RCC 7860 (cell line): ENCODE measurements at regions not wholly inside any gene's neighbourhood (a gene's known extent, or its start where the extent isn't known, plus 50 kb on each side); places are given as distances from the start of the nearest gene placed in this dataset.

ENCODE experiments used
- DNase-seq: peaks from one replicate; pipeline ENCODE4 v3.0.0-alpha.2; 2015; ENCODE audit warnings: low spot score
- FAIRE-seq: peaks from 2 replicates; lab custom pipeline; 2012; peaks lifted over from hg19 to GRCh38; lab: Jason Lieb, UNC

DNA sequence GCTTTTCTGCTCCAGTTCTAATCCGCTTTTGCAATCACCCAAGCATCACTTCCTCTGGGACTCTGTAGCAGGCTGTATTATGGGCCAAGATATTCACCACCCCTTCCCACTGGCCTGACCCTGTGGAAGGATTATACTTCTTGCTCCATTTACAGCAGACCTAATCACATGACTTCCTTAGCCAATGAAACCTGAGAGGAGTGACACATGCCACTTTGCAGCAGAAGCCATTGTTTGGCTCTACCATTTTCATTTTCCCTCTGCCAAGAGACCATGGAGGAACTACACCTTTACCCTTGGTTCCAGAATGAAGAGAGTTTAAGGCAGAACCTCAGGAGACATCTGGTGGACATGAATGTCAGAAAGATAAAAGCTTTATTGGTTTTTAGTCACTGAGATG is 134.9 kb upstream of the HSD17B12 start:
- DNase-seq (no peak), FAIRE-seq (no peak)

DNA sequence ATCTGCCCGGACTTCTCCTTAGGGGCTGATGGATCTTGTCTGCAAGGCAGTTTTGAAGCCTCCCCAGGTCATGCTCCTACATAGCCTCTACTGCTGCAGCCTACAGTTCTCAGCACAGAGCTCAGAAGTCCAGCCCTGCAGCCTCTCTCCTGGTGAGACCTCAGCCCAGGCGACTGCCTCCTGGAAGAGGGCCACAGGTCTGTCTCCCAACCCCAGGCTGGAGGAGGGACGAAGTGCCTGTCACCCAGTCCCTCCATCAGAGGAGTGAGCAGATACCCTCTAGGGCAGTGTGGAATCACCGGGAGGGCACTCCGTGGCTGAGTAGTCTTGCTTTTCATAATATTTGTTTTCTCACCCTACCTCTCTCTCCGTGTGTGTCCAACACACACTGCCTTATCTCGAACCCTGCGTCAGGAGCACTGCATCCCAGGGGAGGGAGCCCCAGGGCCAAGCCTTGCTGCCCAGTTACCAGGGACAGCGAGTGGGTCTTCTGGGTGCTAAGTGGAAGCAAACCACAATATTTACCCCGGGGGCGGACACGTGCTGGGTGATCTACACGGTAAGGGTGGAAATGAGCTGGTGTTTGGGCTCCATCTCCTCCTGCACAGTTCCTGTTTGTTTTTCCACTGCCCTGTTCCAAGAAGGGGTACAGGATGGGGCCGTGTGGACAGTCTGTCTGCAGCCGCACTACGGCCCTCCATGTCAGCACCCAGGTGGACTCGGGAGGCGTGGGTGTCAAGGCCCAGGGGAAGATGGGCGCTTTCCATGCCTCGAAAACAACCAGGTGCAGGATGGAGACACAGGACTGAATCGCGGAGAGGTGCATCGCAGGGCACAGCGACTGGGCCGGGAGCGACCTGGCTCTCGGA is 133.7 kb upstream of the HSD17B12 start:
- FAIRE-seq, result no peak
- DNase-seq, result no peak

DNA sequence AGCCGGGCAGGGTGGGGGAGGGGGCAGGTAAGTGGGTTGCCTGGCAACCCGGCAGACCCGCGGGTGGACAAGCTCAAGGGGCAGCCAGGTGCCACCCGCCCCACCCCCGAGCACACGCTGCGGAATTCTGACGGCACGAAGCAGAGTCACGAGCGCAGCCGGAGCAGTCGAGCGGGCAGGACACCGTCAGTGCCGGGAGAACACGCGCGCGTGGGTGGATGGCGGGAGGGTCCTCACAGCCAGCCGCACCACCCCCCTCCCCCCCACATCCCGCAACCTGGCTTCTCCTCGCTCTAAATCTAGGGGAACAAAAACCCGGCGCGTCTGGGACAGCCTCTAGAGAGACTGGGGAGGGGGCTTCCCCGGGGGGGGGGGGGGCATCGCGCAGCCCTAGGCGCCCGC is 133.1 kb upstream of the HSD17B12 start:
- DNase-seq, result no peak
- no peak for FAIRE-seq

DNA sequence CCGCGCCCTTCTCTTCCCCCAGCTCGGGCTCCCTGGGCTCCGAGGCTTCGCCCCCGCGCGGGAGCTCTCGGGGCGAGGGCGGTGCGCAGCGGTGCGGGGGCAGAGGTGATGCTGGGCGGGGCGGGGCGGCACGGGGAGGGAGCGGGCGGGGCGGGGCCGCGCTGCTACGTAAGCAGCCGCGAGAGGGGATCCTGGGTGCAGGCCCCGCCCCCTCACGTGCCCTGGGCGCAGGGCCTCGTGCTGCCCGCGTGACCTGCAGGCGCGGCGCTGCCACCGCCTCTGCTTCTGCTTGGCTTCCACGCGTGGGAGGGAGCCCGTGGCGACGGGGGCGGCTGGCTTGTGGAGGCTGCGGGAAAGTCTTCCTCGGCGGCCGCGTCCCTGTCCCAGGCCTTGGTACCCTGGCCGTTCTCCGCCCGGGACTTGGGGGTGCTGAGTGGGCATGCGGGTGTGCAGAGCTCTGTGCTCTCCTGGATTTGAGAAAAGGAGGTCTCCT is 132.6 kb upstream of the HSD17B12 start:
- DNase-seq (no peak), FAIRE-seq (no peak)

DNA sequence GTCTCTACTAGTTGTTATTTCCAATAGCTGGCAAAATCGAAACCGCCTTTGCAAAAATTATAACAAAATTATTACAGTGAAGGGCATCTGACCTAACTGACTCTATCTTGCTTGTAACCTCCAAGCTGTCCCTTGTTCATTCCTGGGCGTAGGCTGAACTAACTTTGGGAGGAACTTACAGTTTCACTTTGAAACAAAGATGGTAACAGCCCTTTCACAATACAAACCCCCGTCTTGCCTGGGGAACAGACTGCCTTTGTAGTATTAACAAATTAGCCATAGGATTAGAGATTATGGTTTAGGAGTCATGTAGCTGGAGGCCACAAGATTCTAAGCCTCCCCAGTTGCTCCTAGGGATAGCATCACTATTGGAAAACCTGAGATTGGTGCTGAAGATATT is 131.6 kb upstream of the HSD17B12 start:
- no peak for DNase-seq
- FAIRE-seq, result no peak

DNA sequence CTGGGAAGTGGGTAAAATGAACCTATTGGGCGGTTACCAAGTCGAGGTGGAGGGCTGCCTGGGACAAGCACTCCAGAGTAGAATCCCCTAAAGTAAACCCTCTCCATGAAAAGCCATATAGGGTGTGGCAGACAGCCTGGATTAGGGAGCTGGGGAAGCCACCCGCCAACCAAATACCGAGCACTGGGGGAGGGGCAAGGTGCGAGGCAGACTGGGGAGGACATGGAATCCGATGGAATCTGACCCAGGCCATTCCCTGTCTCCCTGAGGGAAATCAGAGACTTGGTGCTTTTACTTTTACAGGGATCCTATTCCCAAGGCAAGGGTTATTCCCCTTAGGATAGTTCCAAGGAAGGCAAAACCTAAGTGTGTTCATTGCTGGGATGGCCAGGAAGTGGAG is 130.9 kb upstream of the HSD17B12 start:
- FAIRE-seq (no peak), DNase-seq (no peak)

DNA sequence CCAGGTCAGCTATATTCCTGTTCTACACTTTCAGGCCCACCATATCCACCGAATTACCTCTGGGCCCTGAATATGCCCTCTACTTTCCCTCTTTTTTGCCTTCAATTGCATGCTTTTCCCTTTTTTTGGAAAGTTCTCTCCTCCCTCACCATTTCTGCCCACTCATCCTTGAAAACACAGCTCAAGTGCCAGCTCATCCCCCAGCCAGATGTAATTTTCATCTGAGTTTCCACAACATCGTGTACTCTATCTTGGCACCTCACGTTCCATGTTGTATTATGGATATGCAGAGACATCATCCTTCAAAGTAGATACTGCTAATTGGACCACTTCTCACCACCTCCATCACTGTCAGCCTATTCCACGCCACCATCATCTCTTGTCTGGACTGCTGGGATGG is 129.8 kb upstream of the HSD17B12 start:
- no peak for DNase-seq
- no peak for FAIRE-seq

DNA sequence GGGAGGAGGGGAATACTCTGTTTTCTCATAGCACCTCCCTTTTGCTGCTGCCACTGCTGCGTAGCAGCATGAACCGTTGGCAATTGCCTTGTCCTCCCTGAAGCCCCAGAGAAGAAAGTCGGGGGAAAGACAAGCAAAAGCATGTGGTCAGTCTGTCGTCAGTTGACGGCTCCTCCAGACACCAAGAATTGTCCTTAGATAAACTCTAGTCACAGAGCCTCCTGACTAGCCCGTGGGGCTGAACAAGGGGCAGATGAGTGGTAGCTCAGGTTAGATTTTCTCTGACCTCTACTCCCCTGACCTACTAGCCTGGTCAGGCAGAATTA is 126.4 kb upstream of the HSD17B12 start:
- no peak for FAIRE-seq

DNA sequence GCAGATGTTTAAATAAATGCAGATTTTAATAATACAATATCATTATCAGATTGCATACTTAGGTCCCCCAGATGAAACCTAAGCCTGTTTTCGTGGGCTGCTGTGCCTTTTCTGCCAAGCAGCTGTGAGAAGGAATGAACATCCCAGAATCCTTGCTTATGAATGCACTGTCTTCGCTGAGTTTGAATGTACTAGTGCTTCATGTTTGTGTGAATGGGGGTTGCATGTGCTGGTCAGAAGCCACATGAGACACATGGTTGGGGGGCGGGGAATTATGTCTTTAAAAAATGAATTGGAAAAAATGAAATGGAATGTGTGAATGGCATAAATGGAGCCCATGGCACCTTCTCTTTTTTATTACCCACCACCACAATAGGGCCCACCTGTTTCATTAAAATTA is 125.4 kb upstream of the HSD17B12 start:
- FAIRE-seq (no peak), DNase-seq (no peak)

More for the DNA sequence above, 126.4 kb upstream of the HSD17B12 start:
- DNase-seq, result no peak

DNA sequence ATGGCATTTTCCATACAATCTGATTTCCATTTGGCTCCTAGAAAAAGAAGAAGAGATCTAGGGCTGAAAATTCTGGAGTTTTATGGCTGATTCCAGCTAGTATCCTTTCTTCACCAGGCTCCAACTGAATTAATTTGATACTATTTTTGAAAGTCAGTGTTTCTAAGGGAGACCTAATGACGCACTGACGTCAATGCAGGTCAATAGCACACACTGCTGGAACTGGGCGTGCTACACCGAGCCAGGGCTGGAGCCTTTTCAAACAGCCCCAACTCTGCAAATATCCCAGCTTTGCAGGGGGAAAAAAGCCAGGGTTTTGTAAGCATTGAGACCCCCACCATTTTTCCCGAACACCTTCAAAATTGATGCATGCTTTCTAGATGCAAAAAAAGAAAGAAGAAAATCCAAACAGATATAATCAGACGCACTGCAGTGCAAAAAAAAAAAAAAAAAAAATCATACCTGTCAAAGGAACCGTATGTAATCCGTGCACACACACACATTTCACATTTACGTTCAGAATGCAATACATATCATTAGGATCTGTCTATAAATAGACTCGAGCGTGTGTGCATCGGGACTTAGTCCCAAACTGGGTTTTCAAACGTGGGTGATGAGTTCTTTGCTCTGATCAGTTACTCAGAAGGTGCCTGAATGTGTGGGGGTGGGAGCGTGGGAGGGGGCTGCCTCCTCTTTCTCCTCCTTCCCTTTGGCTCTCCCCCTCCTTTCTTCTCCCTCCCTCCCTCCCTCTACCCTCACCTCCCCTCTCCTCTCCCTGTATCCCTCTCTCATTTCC is 124.5 kb upstream of the HSD17B12 start:
- FAIRE-seq (no peak), DNase-seq (no peak)

DNA sequence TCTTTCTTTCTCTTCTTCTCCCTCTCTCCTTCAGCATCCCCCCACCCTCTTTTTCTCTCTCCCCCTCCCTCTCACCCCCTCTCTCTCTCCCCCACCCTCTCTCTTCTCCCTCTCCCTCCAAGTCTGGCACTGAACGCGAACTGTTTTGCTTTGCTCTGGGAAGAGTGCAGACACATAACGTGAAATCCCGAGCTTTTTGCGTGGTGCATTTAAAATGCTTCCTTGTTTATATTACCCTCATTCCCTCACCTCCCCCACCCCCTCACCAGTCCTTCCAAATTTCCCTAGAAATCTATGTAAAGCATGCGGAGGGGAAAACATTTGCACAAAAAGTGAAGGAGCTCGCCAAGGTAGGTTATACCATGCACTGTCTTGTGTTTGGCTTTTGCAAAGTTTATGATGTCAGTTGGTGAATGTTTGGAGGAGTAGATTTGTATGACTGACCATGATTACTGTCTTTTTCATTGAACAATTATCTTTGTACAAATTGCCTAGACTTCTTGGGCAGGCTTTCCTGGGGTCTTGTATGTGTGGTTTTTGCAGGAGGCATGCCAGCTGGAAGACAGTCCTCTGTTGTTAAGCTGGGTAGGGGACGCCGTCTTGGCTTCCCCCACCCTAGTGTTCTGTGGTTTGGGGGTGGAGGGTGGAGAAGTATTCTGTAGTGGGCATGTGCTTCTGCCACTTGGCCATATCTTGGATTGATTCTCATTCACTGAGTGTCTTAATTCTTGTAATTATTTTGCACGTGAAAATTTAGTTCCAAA is 123.7 kb upstream of the HSD17B12 start:
- FAIRE-seq, result no peak
- DNase-seq, result no peak

DNA sequence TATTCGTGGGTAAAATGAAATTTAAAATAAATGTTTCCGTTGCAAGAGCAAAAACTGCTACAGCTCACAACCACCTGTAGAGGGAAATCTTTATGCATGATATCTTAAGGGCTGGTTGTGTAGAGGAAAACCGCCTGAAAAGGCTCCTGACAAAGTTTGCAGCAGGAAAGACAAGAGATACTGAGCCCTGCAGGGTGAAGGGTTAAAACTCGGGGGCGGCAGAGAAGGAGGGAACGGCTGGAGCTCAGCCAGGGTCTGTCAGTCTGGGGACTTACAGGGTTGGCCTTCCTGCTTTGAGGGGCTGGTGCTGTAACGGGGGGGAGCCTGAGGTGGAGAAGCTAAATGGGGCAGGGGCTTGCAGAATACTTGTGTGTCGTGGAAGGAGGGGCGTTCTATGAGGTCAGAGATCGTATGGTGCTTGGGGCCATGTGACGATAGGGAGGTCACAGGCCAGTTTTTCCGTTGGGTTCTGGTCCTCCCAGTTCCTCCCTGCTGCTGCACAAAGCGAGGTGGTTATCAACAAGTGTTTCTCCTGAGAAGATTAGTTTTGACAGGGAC is 122.9 kb upstream of the HSD17B12 start:
- FAIRE-seq, result no peak
- no peak for DNase-seq

DNA sequence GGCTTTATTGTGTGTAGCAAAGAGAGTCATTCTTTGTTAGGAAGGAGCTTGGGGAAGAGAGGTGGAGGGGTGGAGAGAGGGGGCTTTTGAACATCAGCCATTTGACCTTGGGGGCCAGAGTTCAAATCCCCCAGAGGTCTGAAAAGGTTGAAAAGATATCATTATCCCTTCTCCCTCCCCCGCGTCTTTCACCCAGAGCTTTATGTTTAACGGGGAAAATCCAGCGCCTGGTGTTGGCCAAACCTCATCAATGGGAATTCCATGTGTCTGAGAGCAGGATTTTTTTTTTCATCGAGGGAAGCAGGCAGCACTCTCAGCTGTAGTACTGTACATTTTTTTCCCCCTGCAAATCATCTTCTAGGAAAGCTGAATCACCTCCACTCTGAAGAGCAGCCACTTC is 122.4 kb upstream of the HSD17B12 start:
- DNase-seq (no peak), FAIRE-seq (no peak)

DNA sequence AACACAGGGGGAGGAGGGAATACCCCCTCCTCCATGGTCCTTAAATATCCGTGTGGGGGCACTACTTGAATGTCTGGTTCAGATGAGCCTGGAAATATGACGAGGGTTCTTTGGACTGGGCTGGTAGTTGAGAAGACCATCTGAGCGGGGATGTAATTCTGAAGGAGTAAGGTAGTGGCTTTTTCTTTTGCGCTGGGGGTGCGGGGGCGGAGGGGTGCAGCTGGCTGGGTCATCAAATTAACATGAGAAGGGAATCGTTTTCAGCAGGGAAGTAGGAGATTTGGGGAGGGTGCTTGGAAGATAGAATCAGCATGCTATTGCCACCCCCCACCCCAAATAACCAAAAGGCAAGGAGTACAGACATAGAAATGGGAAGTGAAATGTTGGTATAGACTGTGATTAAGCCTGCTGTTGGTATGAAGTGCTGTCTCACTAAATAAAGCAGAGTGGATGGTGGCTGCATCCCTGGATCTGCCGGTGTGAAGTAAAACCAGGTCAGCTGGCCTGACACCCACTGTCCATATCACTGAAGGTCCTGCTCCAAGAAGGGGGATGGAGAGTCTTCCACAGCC is 121.9 kb upstream of the HSD17B12 start:
- FAIRE-seq, result no peak

DNA sequence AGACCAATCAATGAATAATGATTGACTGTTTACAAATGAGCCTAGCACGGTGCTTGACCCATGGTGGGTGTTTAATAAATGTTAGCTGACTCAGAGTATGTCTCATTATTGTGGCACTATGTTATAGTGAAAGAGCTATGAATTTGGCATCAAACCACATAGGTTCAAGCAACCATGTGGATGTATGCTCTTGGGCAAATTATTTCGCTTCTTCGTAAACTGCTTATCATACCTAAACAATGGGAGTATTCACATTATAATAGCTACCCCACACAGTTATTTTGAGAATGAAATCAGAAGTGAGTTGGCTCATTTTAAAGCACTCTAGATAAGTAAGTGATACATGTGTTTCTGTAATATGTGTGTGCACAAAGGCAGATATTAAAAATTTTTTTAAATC is 118.7 kb upstream of the HSD17B12 start:
- FAIRE-seq, result no peak
- no peak for DNase-seq

More for the DNA sequence above, 121.9 kb upstream of the HSD17B12 start:
- DNase-seq, result no peak

DNA sequence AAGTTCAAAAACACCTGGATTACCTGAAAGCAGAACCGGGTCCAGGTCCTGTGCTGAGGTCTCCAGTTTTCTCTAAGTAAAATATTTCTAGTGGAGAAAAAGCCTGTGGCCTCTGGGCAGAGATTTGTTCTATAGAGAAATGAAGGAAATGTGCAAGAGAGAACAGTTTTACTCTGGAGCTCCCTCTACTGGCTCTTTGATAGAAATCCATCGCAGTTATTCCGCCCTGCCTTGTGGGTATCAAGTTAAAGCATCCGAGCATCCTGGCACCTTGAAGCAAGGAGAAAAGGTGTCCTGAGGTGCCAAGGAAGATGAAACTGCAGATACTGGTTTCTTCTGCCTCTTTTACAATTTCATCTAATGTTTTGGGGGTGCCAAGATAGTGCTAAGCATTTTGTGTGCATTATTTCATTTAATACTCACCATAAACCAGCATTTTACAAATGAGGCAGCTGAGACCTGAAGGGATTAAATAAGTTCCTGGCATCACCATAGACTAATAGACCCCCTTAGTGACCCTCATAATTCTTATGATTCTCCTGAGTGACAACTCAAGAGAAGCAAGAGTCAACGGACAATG is 113.1 kb upstream of the HSD17B12 start:
- FAIRE-seq, result no peak
- peak; percentile 27 for DNase-seq

DNA sequence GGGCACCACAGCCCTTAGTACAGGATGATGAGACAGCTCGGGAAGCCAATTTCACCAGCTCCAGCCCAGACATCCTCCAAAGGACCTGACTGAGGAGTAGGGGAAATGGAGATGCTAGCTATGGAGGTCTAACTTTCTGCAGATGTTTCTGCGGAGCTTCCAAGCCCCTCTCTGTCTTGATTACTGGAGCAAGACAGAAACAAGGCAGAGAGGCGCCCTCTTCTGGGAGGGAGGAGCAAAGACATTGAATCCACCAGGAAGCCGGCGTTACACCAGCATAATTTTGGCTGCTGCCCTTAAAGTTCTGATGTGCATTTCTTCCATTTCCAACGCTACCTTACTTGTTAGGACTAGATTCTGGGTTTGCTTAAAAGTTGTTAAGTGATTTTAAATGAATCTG is 107.3 kb upstream of the HSD17B12 start:
- FAIRE-seq (no peak), DNase-seq (no peak)

DNA sequence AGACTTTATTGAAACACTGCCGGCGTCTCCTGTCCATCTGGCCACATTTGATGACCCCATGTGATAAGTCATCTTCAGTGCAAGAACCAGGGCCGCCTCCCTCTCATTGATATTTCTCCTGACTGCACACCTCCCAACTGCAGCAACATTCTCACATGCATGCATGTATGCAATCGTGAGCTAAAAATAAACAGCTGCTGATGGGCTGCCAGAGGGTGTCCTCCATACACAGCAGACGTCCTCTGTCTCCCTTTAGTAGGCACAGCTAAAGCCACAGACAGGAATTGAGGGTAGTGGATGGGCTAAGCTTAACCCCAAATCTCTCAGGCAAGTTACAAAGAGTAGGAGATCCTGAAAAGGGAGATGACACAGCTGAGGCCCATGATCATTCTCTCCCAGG is 106.7 kb upstream of the HSD17B12 start:
- no peak for FAIRE-seq

DNA sequence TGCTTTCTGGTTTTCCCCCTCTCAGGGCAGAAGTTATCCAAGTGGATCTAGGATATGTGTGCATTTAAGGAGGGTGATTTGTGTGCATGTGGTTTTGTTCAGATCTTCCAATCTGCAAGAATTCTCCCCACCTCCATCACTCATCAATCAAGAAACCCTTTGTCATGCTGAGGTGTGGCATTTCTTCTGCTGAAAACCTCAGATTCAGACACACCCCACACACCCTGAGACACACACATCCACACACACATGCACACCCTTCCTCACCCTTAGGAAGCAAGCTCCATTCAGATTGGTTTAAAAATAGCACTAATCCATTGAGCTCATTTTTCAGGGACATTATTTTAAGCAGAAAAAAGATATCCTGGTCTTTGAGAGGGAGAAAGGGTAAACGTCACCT is 106.1 kb upstream of the HSD17B12 start:
- no peak for FAIRE-seq

More for the DNA sequence above, 106.7 kb upstream of the HSD17B12 start:
- DNase-seq, result no peak

More for the DNA sequence above, 106.1 kb upstream of the HSD17B12 start:
- DNase-seq, result no peak
